Kidney (tissue), 13 donors: ENCODE measurements at regions not wholly inside any gene's neighbourhood (a gene's known extent, or its start where the extent isn't known, plus 50 kb on each side); places are given as distances from the start of the nearest gene placed in this dataset.

ENCODE experiments used
- DNase-seq, 5 donors: peaks; one replicate each; pipeline ENCODE4 v3.0.0-alpha.2; 2013 to 2020
- FAIRE-seq: peaks from 2 replicates; lab custom pipeline; 2012; peaks lifted over from hg19 to GRCh38; lab: Jason Lieb, UNC
- H3K27ac ChIP-seq, 2 donors: one replicate each; pipeline ENCODE4 v1.7.0; 2013; ENCODE audit warnings: low read depth in 2 of 2, low read length in 2 of 2, inconsistent platforms in 1 of 2
- H3K27me3 ChIP-seq: one replicate; pipeline ENCODE4 v1.7.1; 2013; ENCODE audit warnings: low read length, inconsistent platforms; ENCODE audit not compliant: control insufficient read depth, insufficient read depth
- H3K36me3 ChIP-seq, 3 donors: one replicate each; pipeline versions ENCODE4 v1.7.0 to v1.7.1; 2013; ENCODE audit warnings: low read length in 3 of 3, control low read depth in 1 of 3, inconsistent platforms in 1 of 3; ENCODE audit not compliant: insufficient read depth in 3 of 3, control insufficient read depth in 2 of 3
- H3K4me1 ChIP-seq, 3 donors: one replicate each; pipeline versions ENCODE4 v1.7.0 to v1.7.1; 2013; ENCODE audit warnings: low read length in 3 of 3, inconsistent platforms in 1 of 3, low read depth in 1 of 3; ENCODE audit not compliant: control insufficient read depth in 2 of 3, insufficient read depth in 2 of 3
- H3K4me3 ChIP-seq, 3 donors: one replicate each; pipeline versions ENCODE4 v1.7.0 to v1.8.1; 2013; ENCODE audit warnings: low read length in 3 of 3, control low read depth in 1 of 3, inconsistent platforms in 1 of 3
- H3K9ac ChIP-seq, 3 donors: one replicate each; pipeline versions ENCODE4 v1.7.0 to v1.7.1; 2013; ENCODE audit warnings: low read length in 3 of 3, control low read depth in 1 of 3, inconsistent platforms in 1 of 3
- H3K9me3 ChIP-seq, 3 donors: one replicate each; pipeline versions ENCODE4 v1.7.0 to v1.7.1; 2013; ENCODE audit warnings: low read length in 3 of 3, control low read depth in 1 of 3, inconsistent platforms in 1 of 3; ENCODE audit not compliant: control insufficient read depth in 2 of 3, insufficient read depth in 1 of 3
- CTCF ChIP-seq: IDR thresholded peaks from 3 replicates; pipeline ENCODE4 v1.5.1; 2012; ENCODE audit warnings: mild to moderate bottlenecking, moderate library complexity, borderline replicate concordance; ENCODE audit not compliant: insufficient read depth; ENCODE audit errors: extremely low read depth
- intact Hi-C: fragments of 100-400 bp; cut with DNase I; formaldehyde crosslinking; loops from one replicate; pipeline ENCODE4 v1.11.1; 2022
- donor health status: control.
- donor health status: control.
- donor health status: control.
- donor health status: control.
- donor health status: control.
- donor health status: DM: yes; HTN: yes; CAD: no.
- donor health status: Normal renal cell carcinoma (clear cell type).

- Histone ChIP-seq H3K9me3 (no peaks in the 10 kb centered on the region), H3K36me3 (no peaks in the 10 kb centered on the region), H3K4me3 (no peak overlapping the region), H3K9ac (no peak overlapping the region), H3K27ac (no peak overlapping the region), H3K4me1 (no peaks in the 10 kb centered on the region), H3K27me3 (no peaks in the 10 kb centered on the region)
- TF ChIP-seq CTCF: no peak
- DNase-seq (no peak), FAIRE-seq (no peak)
- intact Hi-C loops: no loop called here
These were observed 311.3 kb upstream of the SLCO3A1 start for GRCh38 chr15:91542226-91542625.

- H3K27me3 ChIP-seq: no peaks in the 10 kb centered on the region
- intact Hi-C loops: no loop called here
- DNase-seq (no peak), FAIRE-seq (no peak)
- H3K27ac ChIP-seq: no peak overlapping the region
- H3K9me3 ChIP-seq: no peaks in the 10 kb centered on the region
- H3K36me3 ChIP-seq: no peaks in the 10 kb centered on the region
- H3K4me1 ChIP-seq: no peaks in the 10 kb centered on the region
- no peak for TF ChIP-seq CTCF
- no peak overlapping the region for H3K4me3 ChIP-seq
- H3K9ac ChIP-seq: no peak overlapping the region
These were observed 306.2 kb upstream of the SLCO3A1 start for GRCh38 chr15:91547356-91547755.

GRCh38 chr15:91548549-91548948 is 305.0 kb upstream of the SLCO3A1 start:
- no peaks in the 10 kb centered on the region for H3K36me3 ChIP-seq
- H3K9me3 ChIP-seq: no peaks in the 10 kb centered on the region
- no peaks in the 10 kb centered on the region for H3K27me3 ChIP-seq
- intact Hi-C loops: no loop called here
- DNase-seq (no peak), FAIRE-seq (no peak)
- no peak overlapping the region for H3K27ac ChIP-seq
- H3K4me3 ChIP-seq: no peak overlapping the region
- H3K4me1 ChIP-seq: no peaks in the 10 kb centered on the region
- TF ChIP-seq CTCF: no peak
- no peak overlapping the region for H3K9ac ChIP-seq

- Histone ChIP-seq H3K36me3 (no peaks in the 10 kb centered on the region), H3K4me3 (no peak overlapping the region), H3K4me1 (no peaks in the 10 kb centered on the region), H3K27ac (no peak overlapping the region), H3K27me3 (no peaks in the 10 kb centered on the region), H3K9ac (no peak overlapping the region), H3K9me3 (no peaks in the 10 kb centered on the region)
- no peak for TF ChIP-seq CTCF
- DNase-seq (no peak), FAIRE-seq (no peak)
- intact Hi-C loops: no loop called here
These were observed 303.9 kb upstream of the SLCO3A1 start for GRCh38 chr15:91549581-91549980.
